Right lobe of liver (tissue), 6 donors: ENCODE measurements at regions not wholly inside any gene's neighbourhood (a gene's known extent, or its start where the extent isn't known, plus 50 kb on each side); places are given as distances from the start of the nearest gene placed in this dataset.

ENCODE experiments used
- ATAC-seq, 4 donors: fragments of 200-7000 bp; cut with Tn5 transposase; one replicate each; pipeline ENCODE4 v1.9.1; 2020; ENCODE audit warnings: mild to moderate bottlenecking in 4 of 4, moderate library complexity in 4 of 4
- DNase-seq, 3 donors: peaks; one replicate each; pipeline ENCODE4 v3.0.0-alpha.2; 2020
- H3K27ac ChIP-seq, 3 donors: fragments of 200-600 bp; one replicate each; pipeline ENCODE4 v1.8.0; 2022
- H3K27me3 ChIP-seq, 2 donors: fragments of 200-600 bp; one replicate each; pipeline ENCODE4 v1.8.0; 2022
- H3K36me3 ChIP-seq, 4 donors: fragments of 200-600 bp; sonication (generic) in 1 of 4; one replicate each; pipeline versions ENCODE4 v1.5.1 to v1.8.0; 2017 to 2022; ENCODE audit warnings: control low read depth in 1 of 4
- H3K4me1 ChIP-seq, 4 donors: fragments of 200-600 bp; sonication (generic) in 1 of 4; one replicate each; pipeline versions ENCODE4 v1.5.1 to v1.8.0; 2017 to 2022; ENCODE audit warnings: control low read depth in 1 of 4
- H3K4me3 ChIP-seq, 3 donors: fragments of 200-600 bp; one replicate each; pipeline ENCODE4 v1.8.0; 2022
- H3K9me3 ChIP-seq, 4 donors: fragments of 200-600 bp; sonication (generic) in 1 of 4; one replicate each; pipeline versions ENCODE4 v1.5.1 to v1.8.0; 2017 to 2022; ENCODE audit warnings: control low read depth in 1 of 4
- CTCF ChIP-seq, 4 donors: fragments of 200-600 bp in 3 of 4; fragments of 450-650 bp in 1 of 4; IDR thresholded peaks; one replicate each; pipeline versions ENCODE4 v1.5.1 to v1.8.0; 2016 to 2022; ENCODE audit warnings: antibody characterized with exemption in 4 of 4, mild to moderate bottlenecking in 2 of 4
- POLR2A ChIP-seq: fragments of 450-650 bp; IDR thresholded peaks from one replicate; pipeline ENCODE4 v1.6.1; 2017; ENCODE audit warnings: antibody characterized with exemption, mild to moderate bottlenecking
- WGBS: methylation state at CpG from one replicate; pipeline ENCODE4 v1.1.6; 2018; ENCODE audit warnings: low coverage, low lambda C conversion rate; ENCODE audit not compliant: insufficient coverage; ENCODE audit errors: missing lambda C conversion rate; 5-methylcytosine and 5-hydroxymethylcytosine counted together
- intact Hi-C, 2 donors: fragments of 100-400 bp; cut with DNase I; formaldehyde crosslinking; loops; one replicate each; pipeline versions ENCODE4 v1.11.2 to v1.14.1; 2022
- donor health status: DM: no; HTN: yes; CAD: no.
- donor health status: DM: no; HTN: no; CAD: no.
- donor health status: DM: no; HTN: no; CAD: no.
- donor health status: DM: no; HTN: yes; CAD: no.
- donor health status: DM: no; HTN: yes; CAD: no.

DNA sequence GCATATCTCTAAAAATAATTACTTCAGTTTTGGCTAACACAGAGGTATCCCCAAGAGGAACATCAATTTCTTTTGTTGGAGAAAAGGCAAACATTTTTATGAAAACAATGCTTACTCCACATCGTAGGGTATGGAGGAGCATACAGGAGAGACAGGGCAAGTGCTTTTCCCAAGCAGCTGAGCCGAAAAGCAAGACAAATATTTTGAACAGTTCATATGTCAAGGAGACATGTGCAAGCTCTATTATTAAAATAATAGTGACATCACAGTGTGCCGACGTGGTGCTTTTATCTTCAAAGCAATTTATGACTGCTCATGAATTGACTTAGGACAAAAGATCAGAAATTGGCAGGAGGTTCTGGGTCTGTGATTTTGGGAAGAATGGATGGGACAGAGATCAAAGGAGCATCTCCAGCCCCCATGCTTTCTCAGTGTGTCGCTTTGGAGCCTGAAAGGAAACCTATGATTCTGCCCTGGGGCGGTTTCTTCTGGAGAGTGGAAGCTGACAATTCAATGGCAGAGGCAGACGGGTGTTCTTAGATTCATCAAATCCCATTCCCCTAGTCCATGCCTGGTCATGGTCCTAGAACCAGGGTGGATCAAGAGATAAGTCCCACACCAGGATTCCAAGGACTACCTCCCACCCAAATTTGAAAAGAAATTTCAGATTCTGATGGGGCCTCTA lies 97.1 kb downstream of the JCAD start:
- no peak for DNase-seq
- H3K27me3 ChIP-seq = no peaks in the 10 kb centered on the region
- no peaks in the 10 kb centered on the region for H3K9me3 ChIP-seq
- no peaks in the 10 kb centered on the region for H3K36me3 ChIP-seq
- intact Hi-C loops = no loop called here
- TF ChIP-seq CTCF (IDR thresholded peaks at IDR 0.05) = no peak
- no peak for TF ChIP-seq POLR2A
- peaks cover 0 to 32% (median 8%) of the 10 kb centered on the region in 4 donors for H3K4me1 ChIP-seq
- no peak overlapping the region for H3K27ac ChIP-seq
- no peak for ATAC-seq
- WGBS = 86% methylated on average over 6 of the region's 7 CpGs
- no peak overlapping the region for H3K4me3 ChIP-seq

DNA sequence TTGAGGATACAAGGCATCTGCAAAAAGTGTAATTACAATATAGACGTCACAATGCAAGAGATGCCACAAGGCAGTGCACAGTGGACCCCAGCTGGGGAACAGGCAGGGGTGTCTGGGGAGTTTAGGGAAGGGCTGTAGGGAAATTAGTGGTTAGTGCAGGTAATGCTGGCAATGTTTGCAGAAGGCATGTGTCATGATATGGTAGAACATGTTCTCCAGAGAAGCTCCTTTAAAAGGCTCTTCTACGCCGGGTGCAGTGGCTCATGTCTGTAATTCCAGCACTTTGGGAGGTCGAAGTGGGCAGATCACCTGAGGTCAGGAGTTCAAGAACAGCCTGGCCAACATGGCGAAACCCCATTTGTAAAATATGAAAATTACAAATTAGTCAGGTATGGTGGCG lies 98.0 kb downstream of the JCAD start:
- Histone ChIP-seq H3K9me3 (no peaks in the 10 kb centered on the region), H3K36me3 (no peaks in the 10 kb centered on the region), H3K27me3 (no peaks in the 10 kb centered on the region), H3K27ac (no peak overlapping the region), H3K4me1 (peaks cover 0 to 41% (median 13%) of the 10 kb centered on the region in 4 donors), H3K4me3 (no peak overlapping the region)
- WGBS = 87% methylated on average over 5 of the region's 6 CpGs
- no peak for ATAC-seq
- no peak for TF ChIP-seq CTCF (IDR thresholded peaks at IDR 0.05)
- no peak for TF ChIP-seq POLR2A
- intact Hi-C loops = no loop called here
- DNase-seq = no peak

DNA sequence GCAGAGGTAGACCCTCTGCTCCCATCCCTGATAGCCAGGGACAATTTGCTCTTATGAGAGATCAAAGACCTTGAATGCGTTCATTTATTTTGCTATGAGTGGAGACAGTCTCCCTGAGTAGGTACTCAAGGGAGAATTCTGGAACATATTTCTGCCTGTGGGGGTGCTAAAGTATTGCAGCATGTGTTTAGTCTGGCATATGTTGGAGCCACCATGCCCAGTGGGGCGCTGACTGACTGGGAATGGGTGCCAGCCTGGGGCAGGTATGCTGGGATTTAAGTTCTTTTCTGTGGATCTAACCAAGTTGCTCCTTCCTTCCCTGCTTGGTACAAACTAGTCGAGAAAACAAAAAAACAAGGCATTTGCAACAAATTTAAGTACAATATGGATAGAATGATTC lies 99.1 kb downstream of the JCAD start:
- peak overlapping the region; percentile 72 to 95 (median 86) for H3K27ac ChIP-seq
- H3K9me3 ChIP-seq = no peaks in the 10 kb centered on the region
- no peak for TF ChIP-seq POLR2A
- ATAC-seq (no peak), DNase-seq (no peak)
- peak overlapping the region in 1 of 3 donors; percentile 36 for H3K4me3 ChIP-seq
- H3K27me3 ChIP-seq = no peaks in the 10 kb centered on the region
- H3K4me1 ChIP-seq = peaks cover 0 to 51% (median 17%) of the 10 kb centered on the region in 4 donors
- intact Hi-C loops = no loop called here
- no peaks in the 10 kb centered on the region for H3K36me3 ChIP-seq
- WGBS = 90% methylated on average over 3 of the region's 3 CpGs

- intact Hi-C loops = no loop called here
- H3K27ac ChIP-seq = peak overlapping the region; percentile 72 to 95 (median 86)
- TF ChIP-seq CTCF (IDR thresholded peaks at IDR 0.05) = no peak
- TF ChIP-seq POLR2A = no peak
- H3K36me3 ChIP-seq = no peaks in the 10 kb centered on the region
- H3K4me3 ChIP-seq = peak overlapping the region; percentile 16 to 36 (median 20)
- 55% methylated on average over 16 of the region's 18 CpGs for WGBS
- H3K27me3 ChIP-seq = no peaks in the 10 kb centered on the region
- H3K4me1 ChIP-seq = peaks cover 0 to 56% (median 17%) of the 10 kb centered on the region in 4 donors
- H3K9me3 ChIP-seq = no peaks in the 10 kb centered on the region
- no peak for ATAC-seq
- peak in 1 of 3 donors; percentile 31 for DNase-seq
Measured at GRCh38 chr10:29959586-29959985, 99.8 kb downstream of the JCAD start.

DNA sequence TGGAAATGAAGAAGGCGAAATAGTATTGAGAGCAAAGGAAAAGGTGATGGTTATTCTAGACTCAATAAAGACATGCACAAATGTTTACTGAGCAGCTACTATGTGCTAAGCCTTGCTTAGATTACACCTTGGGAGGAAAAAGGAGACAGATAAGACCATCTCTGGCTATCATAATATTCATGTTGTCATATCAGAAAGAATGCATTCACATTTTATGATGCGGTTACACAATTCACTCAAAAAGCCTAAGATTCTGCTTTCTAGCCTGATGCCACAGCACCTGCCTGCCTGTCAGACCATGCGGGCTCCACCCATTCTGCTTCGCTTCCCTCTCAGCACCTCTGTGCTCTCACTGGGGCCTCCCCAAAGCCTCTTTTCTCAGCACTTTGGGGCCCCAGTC lies 100.9 kb downstream of the JCAD start:
- H3K36me3 ChIP-seq = no peaks in the 10 kb centered on the region
- no peak for DNase-seq
- H3K27ac ChIP-seq = peak overlapping the region; percentile 72 to 95 (median 86)
- TF ChIP-seq CTCF (IDR thresholded peaks at IDR 0.05) (no peak), POLR2A (no peak)
- WGBS = 73% methylated on average over 4 of the region's 4 CpGs
- intact Hi-C loops = no loop called here
- H3K4me3 ChIP-seq = no peak overlapping the region
- H3K4me1 ChIP-seq = peaks cover 0 to 56% (median 17%) of the 10 kb centered on the region in 4 donors
- no peaks in the 10 kb centered on the region for H3K9me3 ChIP-seq
- ATAC-seq = no peak
- H3K27me3 ChIP-seq = no peaks in the 10 kb centered on the region
